NCI-H1930 (cell line): ENCODE measurements at regions not wholly inside any gene's neighbourhood (a gene's known extent, or its start where the extent isn't known, plus 50 kb on each side); places are given as distances from the start of the nearest gene placed in this dataset.

Experiments
- DNase-seq, 2 experiments: peaks; one replicate each; lab custom pipeline; 2025; lab: John Stamatoyannopoulos, UW

DNA sequence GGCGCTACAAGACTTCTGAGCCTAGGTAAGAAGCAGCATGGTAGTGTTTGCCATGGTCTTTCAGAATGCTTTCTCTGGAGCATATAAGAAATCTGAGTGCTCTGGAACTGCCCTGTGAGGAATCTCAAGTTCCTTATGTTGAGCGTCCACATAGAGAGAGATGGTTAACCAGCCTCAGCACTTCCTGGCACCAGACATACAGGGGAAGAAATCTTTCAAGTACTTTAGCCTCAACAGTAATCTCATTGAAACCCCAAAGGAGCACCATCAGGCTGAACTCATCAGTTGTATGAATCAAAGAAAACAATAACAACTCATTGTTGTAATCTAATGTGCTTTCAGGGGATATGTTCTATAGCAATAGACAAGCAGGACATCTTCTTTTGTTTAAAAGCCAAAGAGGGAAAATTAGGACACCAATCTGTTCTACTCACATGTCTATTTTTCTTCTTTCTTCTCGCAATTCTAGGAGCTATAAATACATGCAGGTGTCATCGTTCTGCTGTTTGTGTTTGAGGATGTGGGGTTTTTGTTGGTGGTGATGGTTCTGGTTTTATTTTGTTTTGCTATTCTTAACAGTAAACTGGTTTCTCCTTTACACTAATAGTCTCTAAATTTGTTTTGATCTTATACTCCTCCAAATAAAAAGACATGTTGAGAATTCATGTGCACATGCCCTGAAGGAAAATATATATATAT is 1145.0 kb upstream of the LRRN3 start:
- no peak for DNase-seq

DNA sequence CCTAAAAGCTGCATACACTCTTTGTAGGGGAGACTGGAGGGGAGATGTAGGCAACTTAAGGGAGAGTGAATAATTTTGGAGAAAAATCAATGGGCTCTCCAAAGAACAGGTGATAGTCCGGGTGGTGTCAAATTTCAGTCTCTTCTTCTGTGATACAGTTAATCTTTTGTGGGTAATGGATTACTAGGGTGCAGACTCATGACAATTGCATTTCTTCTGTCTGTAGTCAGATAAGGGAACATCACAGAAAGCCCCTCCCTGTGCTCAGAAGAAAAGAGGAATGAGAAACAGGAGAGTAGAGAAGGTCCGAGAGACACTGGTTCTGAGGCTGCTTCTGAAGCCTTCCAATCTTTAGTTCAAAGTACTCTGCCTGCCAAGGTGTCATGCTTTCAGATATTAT is 1140.7 kb upstream of the LRRN3 start:
- no peak for DNase-seq

DNA sequence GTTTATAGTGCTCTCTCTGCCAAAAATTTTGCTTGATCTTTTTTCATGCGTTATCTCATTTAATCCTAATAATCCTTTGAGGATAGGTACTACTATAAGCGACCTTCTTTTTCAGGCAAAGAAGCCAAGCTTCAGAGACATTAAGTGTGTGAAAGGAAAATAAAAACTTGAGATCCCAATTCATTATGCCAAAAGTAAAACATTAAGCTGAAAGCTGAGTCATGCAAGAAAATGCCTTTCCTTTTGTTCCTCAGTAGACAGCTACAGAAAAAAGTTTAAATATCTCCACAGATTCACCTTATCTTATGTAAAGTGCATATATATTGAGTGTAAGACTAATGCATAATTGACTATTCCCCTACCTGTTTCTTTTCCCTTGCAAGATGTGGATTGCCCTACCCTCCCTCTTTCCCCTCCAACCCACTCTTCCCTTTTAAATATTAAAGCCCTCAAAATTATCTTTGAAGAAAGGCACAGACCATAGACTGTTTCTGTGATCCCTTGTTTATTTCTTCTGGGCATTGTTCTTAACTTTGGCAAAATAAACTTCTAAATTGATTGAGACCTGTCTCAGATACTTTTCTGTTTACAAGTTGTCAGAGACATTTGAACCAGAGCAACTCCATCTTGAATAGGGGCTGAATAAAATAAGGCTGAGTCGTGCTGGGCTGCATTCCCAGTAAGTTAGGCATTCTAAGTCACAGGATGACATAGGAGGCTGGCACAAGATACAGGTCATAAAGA is 1139.9 kb upstream of the LRRN3 start:
- DNase-seq = no peak

DNA sequence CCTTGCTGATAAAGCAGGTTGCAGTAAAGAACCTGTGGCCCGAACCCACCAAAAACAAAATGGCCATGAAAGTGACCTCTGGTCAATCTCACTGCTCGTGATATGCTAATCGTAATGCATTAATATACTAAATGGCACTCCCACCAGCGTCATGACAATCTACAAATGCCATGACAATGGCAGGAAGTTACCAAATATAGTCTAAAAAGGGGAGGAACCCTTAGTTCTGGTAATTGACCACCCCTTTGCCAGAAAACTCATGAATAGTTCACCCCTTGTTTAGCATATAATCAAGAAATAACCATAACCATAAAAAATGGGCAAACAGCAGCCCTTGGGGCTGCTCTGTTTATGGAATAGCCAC is 1139.4 kb upstream of the LRRN3 start:
- DNase-seq = no peak

DNA sequence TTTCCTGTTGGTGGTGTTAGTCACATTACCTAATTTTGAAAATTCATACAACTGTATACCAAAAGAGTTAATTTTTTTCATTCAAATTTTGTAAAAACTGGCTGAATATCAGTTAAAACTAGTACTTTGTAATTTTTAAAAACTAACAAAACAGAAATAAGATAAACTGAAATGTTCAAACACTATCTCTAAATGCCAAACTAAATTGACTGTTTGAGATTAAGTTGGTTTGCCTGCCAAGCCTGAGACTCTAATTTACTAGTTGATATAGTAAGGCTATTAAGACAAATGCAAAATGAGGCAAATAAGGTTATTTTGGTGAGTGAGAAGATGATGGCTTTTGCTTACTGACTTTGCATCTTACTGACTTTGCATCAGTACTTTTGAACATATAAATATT is 1134.9 kb upstream of the LRRN3 start:
- DNase-seq = no peak

DNA sequence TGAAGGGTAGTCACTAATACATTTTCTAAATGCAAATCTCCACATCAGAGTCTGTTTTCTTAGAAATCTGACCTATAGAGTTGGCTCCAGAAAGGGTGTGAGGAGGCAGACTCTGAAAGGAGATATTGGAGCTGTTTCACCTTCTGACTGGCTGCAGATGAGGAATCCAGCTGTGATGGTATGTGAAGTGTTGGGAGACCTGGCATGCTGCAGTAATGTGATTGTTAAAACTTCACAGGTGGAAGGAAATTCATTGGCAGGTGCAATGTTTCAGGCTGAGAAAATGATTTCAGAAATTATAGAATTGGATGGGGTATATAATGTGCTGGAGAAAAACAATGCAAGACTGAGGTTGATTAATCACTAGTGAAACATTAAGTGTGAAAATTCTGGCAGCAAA is 1134.0 kb upstream of the LRRN3 start:
- no peak for DNase-seq

DNA sequence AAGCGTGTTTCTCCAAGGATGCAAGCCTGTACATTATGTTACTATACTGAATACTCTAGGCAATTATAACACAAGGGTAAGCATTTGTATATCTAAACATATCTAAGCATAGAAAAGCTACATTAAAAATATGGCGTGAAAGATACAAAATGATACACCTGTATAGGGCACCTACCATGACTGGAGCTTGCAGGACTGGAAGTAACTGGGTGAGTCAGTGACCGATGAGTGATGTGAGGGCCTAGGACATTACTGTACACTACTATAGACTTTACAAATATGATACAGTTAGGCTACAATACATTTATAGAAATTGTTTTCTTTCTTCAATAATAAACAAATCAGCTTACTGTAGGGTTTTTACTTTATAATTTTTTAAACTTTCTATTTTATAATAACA is 1127.2 kb upstream of the LRRN3 start:
- no peak for DNase-seq

DNA sequence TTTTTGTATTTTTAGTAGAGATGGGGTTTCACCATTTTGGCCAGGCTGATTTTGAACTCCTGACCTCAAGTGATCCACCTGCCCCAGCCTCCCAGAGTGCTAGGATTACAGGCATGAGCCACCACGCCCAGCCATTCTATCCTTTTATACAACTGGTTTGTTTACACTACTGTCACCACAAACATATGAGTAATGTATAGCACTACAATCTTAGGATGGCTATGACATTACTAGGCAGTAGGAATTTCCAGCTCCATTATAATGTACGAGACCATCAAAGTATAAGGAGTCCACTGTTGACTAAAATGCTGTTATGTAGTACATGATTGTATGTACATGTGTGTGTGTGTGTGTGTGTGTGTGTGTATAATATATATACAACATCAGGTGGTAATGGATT is 1126.1 kb upstream of the LRRN3 start:
- DNase-seq = no peak

DNA sequence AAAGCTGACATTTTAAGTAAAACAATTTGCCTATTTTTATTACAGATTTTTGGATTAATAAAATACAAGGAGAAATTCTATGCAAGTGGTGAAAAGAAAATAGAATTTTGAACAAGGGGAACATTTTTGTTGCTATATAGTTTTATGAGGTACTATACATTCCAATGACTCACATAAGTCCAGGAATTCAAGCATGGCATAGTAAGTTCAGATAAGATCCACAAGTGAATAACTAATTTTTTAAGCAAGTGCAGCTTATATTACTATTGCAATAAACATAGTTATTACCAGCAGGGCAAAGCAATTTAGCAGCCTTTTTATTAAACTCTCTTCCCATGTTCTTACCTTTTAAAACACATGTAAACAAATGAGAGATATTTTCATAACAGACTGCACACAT is 1123.5 kb upstream of the LRRN3 start:
- no peak for DNase-seq

DNA sequence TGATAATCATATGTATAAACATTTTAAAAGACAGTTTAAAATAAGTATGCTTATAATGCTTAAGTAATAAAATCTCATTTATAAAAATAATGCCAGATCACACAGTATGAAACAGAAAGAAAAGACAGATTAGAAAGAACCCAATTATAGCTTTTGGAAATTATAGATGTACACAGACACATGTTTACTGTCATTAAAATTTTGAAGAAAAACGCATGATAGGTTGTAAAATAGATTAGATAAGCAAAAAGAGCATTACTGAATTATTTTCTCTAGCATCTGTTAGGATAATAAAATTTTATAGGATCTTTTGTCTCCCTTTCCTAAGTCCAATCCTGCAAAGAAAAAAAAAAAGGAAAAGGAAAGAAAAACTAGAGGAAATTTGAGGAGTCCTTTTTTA is 1107.3 kb upstream of the LRRN3 start:
- no peak for DNase-seq

DNA sequence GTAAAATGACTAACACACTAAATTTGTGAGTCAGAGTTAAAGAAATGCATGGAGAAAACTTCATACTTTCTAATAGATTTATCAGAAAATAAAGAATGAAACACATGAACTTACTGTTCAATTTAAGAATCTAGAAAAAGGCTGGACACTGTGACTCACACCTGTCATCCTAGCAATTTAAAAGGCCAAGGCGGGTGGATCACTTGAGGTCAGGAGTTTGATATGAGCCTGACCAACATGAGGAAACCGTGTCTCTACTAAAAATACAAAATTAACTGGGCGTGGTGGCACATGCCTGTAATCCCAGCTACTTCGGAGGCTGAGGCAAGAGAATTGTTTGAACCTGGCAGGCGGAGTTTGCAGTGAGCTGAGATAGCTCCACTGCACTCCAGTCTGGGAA is 1106.2 kb upstream of the LRRN3 start:
- no peak for DNase-seq

DNA sequence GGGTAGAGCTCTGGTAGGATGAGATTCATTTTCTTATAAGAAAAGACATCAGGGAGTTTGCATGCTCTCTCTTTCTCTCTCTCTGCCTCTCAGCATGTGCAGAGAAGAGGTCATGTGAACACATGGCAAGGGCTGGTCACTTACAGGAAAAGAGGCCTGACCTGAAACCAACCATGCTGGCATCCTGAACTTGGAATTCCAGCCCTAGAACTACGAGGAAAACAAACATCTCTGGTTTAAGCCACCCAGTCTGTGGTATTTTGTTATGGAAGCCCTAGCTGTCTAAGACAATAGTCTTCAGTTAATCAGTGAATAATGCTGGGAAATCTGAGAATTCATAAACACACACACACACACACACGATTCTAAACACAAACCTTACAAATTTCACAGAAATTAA is 1104.2 kb upstream of the LRRN3 start:
- DNase-seq = no peak

DNA sequence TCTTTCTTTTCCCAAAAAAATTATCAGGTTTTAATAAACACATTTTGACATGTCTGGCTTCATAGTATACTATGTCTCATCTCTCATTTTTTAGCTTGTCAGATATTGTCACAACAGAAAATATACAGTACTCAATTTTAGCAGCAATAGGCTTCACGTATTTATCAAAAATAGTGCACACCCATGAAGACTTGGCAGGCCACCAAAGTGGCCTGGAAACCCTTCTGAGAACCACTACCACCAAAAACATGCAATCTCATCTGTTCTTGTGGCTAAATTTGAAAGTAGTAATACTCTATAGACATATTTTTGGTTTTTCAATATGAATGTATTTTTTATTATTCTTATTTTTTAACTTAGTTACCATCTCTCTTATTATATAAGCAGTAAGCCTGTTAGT is 1094.5 kb upstream of the LRRN3 start:
- no peak for DNase-seq

DNA sequence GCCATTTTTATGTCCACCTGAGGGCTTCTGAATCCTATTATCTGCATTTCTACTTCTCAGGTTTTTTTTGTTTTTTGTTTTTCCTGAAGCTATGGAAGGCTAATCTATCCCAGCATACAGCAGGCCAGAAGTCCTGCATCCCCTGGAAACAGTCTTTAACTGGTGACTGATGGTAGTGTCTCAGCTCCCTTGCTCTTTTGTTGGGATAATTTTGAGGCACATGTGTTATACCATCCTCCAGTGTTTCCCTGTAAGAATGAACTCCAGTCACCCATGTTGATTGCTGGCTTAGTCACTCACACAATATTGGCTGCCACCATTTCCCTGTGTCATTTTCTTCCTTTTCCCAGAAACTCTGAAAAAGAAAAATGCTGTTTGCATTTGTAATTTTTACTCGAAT is 1094.0 kb upstream of the LRRN3 start:
- DNase-seq = no peak

DNA sequence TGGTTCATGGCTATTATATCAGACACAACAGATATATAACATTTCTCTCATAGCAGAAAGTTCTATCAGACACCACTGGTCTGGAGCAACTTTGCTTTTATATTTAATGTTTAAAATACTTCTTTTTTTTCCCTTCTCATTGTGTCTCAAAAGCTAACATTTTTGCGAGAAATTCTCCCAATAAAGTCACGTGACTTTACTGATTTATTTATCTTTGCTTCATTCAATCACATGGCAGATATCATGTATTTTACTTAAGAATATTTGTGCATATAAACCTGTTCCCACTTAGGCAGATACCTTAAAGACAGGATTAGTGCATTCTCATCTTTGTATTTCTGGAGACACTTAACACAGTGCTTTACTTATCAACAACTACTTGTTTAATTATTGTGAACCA is 1093.1 kb upstream of the LRRN3 start:
- no peak for DNase-seq

DNA sequence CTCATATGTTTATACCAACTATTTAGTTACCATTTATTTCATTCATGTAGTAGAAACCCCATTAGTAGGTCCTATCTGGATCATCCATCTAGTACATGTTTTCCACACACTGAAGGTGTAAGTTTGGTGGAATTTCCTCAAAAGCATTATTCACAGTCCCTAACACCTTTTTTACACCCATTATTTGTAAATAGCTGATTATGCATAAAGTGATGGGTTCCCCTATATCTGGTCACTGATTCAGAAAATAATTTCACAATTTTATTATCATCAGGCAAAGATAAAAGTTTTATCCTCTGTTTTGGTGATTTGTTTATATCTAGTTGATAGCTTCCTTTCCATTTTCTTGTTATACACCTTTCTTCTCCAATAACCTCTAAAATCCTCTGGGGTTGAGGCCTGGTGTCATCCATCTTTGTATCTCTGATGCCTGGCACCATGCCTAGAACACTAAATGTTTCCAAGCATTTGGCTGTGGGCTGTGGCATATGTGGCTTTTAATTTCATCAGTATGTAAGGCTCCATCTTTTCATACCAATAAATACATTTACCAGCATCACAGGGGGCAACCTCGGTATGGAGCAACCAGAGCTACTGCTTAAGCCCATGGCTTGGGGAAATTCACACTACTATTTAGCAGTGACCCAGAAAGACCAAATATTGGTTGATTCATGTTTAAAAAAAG is 1089.5 kb upstream of the LRRN3 start:
- DNase-seq = no peak

DNA sequence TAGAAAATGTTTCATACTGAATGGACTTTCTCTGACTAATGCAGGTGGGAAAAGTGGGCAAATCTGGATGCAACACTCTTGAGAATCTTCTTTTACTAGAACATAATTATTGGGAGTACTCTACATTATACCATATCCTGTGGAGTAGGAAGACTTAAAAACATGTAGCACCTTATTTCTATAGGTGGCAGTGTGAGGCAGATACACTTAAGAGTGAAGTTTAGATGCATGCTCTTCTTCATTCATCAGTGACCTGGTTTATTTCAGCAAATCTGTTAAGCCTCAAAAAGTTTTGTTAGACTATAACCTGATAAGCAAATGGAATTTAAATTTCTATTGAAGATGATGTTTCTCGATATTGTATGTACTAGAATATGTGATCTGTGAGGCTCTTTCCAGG is 1087.1 kb upstream of the LRRN3 start:
- DNase-seq = no peak

DNA sequence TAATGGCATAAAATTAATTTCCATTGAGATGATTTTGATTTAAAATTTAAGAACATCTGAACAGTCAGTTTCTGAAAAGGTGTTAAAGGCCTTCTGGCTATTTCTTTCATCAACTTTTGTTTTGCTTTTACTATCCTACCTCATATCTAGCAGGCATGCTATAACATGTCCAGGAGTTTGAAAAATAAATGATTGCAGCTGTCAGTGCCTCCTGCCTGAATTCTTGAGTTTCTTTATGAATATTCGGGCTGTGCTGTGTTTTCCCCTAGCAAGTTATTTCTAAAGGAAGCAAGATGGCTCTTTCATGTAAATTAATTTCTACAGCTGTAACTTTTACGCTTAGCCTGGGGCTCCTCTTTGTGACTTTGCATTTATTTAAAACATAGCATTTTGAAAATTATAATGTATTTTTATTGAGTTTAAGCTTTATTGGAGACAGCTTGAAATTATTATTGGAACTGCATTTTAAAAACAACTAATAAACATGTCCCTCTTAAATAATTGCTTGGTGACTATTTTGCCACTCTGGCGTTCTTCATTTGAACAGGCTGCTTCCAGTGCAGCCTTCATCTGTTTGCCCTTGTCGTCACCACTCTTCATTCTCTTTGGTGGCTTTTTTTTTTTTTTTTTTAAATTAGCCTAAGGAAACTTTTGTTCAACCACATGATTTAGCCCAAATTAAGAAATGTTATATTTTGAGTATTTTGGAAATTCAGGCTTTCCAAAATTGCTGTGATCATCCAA is 1083.4 kb upstream of the LRRN3 start:
- DNase-seq = no peak

DNA sequence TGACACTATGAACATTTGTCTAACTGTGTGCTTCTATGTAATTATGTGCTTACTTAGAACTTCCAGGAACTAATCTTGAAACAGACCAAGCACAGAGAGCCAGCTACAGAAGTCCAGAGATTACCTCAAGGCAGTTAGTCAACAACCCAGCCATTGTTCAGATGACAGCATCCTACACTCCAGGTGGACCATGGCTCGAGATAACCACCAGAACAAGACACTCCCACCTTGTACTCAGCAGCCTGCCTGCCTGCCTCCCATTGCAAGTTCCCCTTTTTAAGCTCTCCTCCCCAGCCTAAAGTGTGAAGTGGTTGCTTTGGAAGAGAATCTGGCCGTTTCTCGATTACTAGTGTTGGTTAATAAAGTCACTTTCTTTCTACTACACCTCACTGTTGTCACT is 1080.6 kb upstream of the LRRN3 start:
- DNase-seq = no peak

DNA sequence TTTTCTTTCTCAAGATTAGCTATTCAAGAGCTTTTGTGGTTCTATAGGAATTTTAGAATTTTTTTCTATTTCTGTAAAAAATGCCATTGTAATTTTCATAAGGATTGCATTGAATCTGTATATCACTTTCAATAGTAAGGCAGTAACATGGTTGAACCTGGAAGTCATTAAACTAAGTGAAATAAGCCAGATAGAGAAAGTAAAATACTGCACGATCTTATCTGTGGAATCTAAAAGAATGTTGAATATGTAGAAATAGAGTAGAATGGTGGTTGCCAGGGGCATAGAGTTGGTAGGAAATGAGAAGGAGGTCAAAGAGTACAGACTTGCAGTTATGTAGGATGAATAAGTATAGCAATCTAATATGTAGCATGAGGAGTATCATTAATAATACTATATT is 1073.5 kb upstream of the LRRN3 start:
- DNase-seq = no peak

DNA sequence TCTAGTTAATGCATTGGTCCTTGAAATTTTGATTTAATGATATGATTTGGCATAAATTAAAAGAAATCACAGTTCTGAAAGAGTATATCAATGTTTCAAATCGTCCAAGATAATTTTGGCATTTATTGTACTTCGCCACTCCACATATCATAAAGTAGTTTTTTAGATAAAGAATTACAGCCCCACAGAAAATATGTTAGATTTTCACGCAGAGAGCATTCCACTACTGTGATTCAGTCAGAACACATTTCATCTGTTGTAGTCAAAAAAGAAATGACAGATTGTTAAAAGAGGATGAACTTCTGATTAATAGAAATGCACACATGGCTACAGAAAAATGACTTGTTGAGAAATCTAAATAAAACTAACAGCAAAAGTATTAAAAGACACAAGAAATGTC is 1063.5 kb upstream of the LRRN3 start:
- DNase-seq = no peak

DNA sequence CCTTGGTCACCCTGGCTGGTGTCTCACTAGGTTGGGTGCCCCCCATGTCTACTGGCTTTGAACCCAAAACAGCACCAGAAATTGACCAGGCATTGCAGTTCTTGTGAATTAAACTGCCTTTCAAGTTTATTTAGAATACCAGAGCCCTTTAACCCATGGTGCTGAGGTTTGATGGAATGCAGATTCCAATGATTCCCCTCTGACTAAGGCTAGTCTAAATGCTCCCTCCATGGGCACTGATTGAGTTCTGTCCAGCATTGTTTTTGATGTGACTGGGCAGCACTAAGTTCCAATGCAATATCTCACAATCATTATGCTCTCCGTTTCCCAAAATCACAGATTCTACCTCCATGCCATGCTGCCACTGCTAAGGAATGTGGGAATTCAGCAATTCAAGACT is 1047.4 kb upstream of the LRRN3 start:
- DNase-seq = no peak

DNA sequence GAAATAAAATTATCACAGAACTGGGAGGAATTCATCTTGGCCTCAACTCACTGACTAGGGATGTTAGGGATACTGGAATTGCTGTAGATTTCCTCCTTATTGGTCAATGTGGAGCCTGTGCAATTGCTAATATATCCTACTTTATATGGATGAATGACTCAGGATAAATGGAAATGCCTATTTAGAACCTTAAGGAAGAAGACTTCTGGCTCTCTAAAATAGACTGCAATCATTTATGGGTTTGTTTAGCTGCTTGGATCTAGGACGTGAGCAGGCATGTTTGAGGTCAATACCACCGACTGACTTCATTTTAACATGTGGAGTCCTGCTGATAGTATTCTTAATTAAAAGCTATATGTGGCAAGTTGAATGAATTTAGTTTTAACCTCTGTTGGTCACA is 1040.1 kb upstream of the LRRN3 start:
- no peak for DNase-seq
